Liver (tissue), 8 donors: ENCODE measurements at regions not wholly inside any gene's neighbourhood (a gene's known extent, or its start where the extent isn't known, plus 50 kb on each side); places are given as distances from the start of the nearest gene placed in this dataset.
"Not testable (repeated sequence)": the region's sequence is repeated elsewhere in the genome, so short reads cannot be mapped to it uniquely, and the experiment has no call there.

ENCODE experiments used
- DNase-seq: peaks from one replicate; pipeline ENCODE4 v3.0.0-alpha.2; 2017; ENCODE audit warnings: low spot score
- H3K27ac ChIP-seq, 2 donors: one replicate each; pipeline ENCODE4 v1.7.0; 2013; ENCODE audit warnings: inconsistent platforms in 2 of 2, low read length in 2 of 2, control low read depth in 1 of 2, low read depth in 1 of 2, mild to moderate bottlenecking in 1 of 2
- H3K27me3 ChIP-seq, 4 donors: one replicate each; pipeline versions ENCODE4 v1.6.1 to v1.7.0; 2013; ENCODE audit warnings: low read length in 3 of 4, inconsistent platforms in 1 of 4, mild to moderate bottlenecking in 1 of 4, moderate library complexity in 1 of 4; ENCODE audit not compliant: control insufficient read depth in 4 of 4, insufficient read depth in 4 of 4
- H3K36me3 ChIP-seq, 4 donors: one replicate each; pipeline versions ENCODE4 v1.6.1 to v1.7.0; 2013; ENCODE audit warnings: low read length in 3 of 4, mild to moderate bottlenecking in 3 of 4, low read depth in 1 of 4, moderate library complexity in 1 of 4; ENCODE audit not compliant: control insufficient read depth in 4 of 4, insufficient read depth in 3 of 4
- H3K4me1 ChIP-seq, 4 donors: one replicate each; pipeline versions ENCODE4 v1.6.1 to v1.7.0; 2013; ENCODE audit warnings: low read length in 3 of 4, mild to moderate bottlenecking in 3 of 4, moderate library complexity in 1 of 4; ENCODE audit not compliant: control insufficient read depth in 4 of 4, insufficient read depth in 4 of 4
- H3K4me3 ChIP-seq, 3 donors: one replicate each; pipeline versions ENCODE4 v1.6.1 to v1.7.0; 2013; ENCODE audit warnings: low read length in 3 of 3, control low read depth in 1 of 3, low read depth in 1 of 3, mild to moderate bottlenecking in 1 of 3
- H3K9ac ChIP-seq, 2 donors: one replicate each; pipeline ENCODE4 v1.7.0; 2013; ENCODE audit warnings: low read length in 2 of 2, mild to moderate bottlenecking in 2 of 2, moderate library complexity in 2 of 2, control low read depth in 1 of 2, low read depth in 1 of 2
- H3K9me3 ChIP-seq, 4 donors: one replicate each; pipeline versions ENCODE4 v1.6.1 to v1.7.0; 2013; ENCODE audit warnings: low read length in 3 of 4; ENCODE audit not compliant: control insufficient read depth in 4 of 4
- ATF3 ChIP-seq: IDR thresholded peaks from 2 replicates; pipeline ENCODE4 v1.6.1; 2016; ENCODE audit warnings: antibody characterized with exemption
- CTCF ChIP-seq: fragments of 150-350 bp; IDR thresholded peaks from 2 replicates; pipeline ENCODE4 v1.5.1; 2017; ENCODE audit warnings: improper control_type of control experiment, low read depth, low read length; ENCODE audit not compliant: missing input control
- EGR1 ChIP-seq, 2 donors: IDR thresholded peaks; 2 replicates each; pipeline ENCODE4 v1.6.1; 2016 to 2018; ENCODE audit warnings: antibody characterized with exemption in 2 of 2, low read depth in 2 of 2
- FOXA1 ChIP-seq: IDR thresholded peaks from 2 replicates; pipeline ENCODE4 v1.6.1; 2016; ENCODE audit warnings: antibody characterized with exemption
- FOXA2 ChIP-seq: IDR thresholded peaks from 2 replicates; pipeline ENCODE4 v1.6.1; 2016; ENCODE audit warnings: antibody characterized with exemption
- GABPA ChIP-seq, 2 donors: IDR thresholded peaks in 1 of 2; conservative IDR thresholded peaks in 1 of 2; 2 replicates each; pipeline ENCODE4 v1.6.1; 2016; ENCODE audit warnings: antibody characterized with exemption in 2 of 2, mild to moderate bottlenecking in 1 of 2, moderate library complexity in 1 of 2
- HNF4A ChIP-seq, 2 donors: conservative IDR thresholded peaks; 2 replicates each; pipeline ENCODE4 v1.6.1; 2016; ENCODE audit warnings: antibody characterized with exemption in 2 of 2, mild to moderate bottlenecking in 2 of 2
- HNF4G ChIP-seq: IDR thresholded peaks from 2 replicates; pipeline ENCODE4 v1.6.1; 2016; ENCODE audit warnings: antibody characterized with exemption
- JUND ChIP-seq, 2 donors: IDR thresholded peaks; 2 replicates each; pipeline ENCODE4 v1.6.1; 2016; ENCODE audit warnings: antibody characterized with exemption in 2 of 2
- MAX ChIP-seq: IDR thresholded peaks from 2 replicates; pipeline ENCODE4 v1.6.1; 2016; ENCODE audit warnings: antibody characterized with exemption
- NR2F2 ChIP-seq: IDR thresholded peaks from 2 replicates; pipeline ENCODE4 v1.6.1; 2016; ENCODE audit warnings: antibody characterized with exemption
- RAD21 ChIP-seq, 2 donors: IDR thresholded peaks; 2 replicates each; pipeline ENCODE4 v1.6.1; 2016; ENCODE audit warnings: antibody characterized with exemption in 2 of 2, mild to moderate bottlenecking in 2 of 2
- REST ChIP-seq: IDR thresholded peaks from 2 replicates; pipeline ENCODE4 v1.6.1; 2016; ENCODE audit warnings: antibody characterized with exemption, mild to moderate bottlenecking
- RXRA ChIP-seq, 2 donors: IDR thresholded peaks; 2 replicates each; pipeline ENCODE4 v1.6.1; 2017 to 2018; ENCODE audit warnings: antibody characterized with exemption in 2 of 2, mild to moderate bottlenecking in 1 of 2
- SP1 ChIP-seq: IDR thresholded peaks from 2 replicates; pipeline ENCODE4 v1.6.1; 2018; ENCODE audit warnings: antibody characterized with exemption, mild to moderate bottlenecking
- TAF1 ChIP-seq: conservative IDR thresholded peaks from 2 replicates; pipeline ENCODE4 v1.6.1; 2016; ENCODE audit warnings: antibody characterized with exemption, mild to moderate bottlenecking
- YY1 ChIP-seq: IDR thresholded peaks from 2 replicates; pipeline ENCODE4 v1.6.1; 2016; ENCODE audit warnings: antibody characterized with exemption, mild to moderate bottlenecking
- ZBTB33 ChIP-seq: IDR thresholded peaks from 2 replicates; pipeline ENCODE4 v1.6.1; 2016; ENCODE audit warnings: antibody characterized with exemption
- WGBS: extraction: QIAGEN DNeasy Blood & Tissue Kit; methylation state at CpG from one replicate; pipeline ENCODE4 v1.1.7; 2013; 5-methylcytosine and 5-hydroxymethylcytosine counted together
- donor health status: healthy.
- donor health status: healthy.
- donor health status: healthy.
- donor health status: healthy.
- donor health status: healthy.

GRCh38 chr2:144738749-144739148 lies 218.8 kb upstream of the ZEB2 start:
- Histone ChIP-seq H3K36me3 (no peaks in the 10 kb centered on the region), H3K27me3 (no peaks in the 10 kb centered on the region), H3K9ac (no peak overlapping the region), H3K9me3 (peaks cover 0 to 2% (median 0%) of the 10 kb centered on the region in 4 donors), H3K27ac (no peak overlapping the region), H3K4me1 (no peaks in the 10 kb centered on the region), H3K4me3 (no peak overlapping the region)
- TF ChIP-seq HNF4G (no peak), TAF1 (no peak), HNF4A (conservative IDR thresholded peaks at IDR 0.05) (no peak), MAX (no peak), GABPA (IDR thresholded peaks at IDR 0.05 in 1 of 2, conservative IDR thresholded peaks at IDR 0.05 in 1 of 2) (no peak), YY1 (no peak)
- no peak for DNase-seq

GRCh38 chr2:144730711-144731110 lies 210.8 kb upstream of the ZEB2 start:
- no peak overlapping the region for H3K27ac ChIP-seq
- H3K36me3 ChIP-seq: no peaks in the 10 kb centered on the region
- H3K4me3 ChIP-seq: no peak overlapping the region
- H3K9ac ChIP-seq: no peak overlapping the region
- no peaks in the 10 kb centered on the region for H3K4me1 ChIP-seq
- TF ChIP-seq TAF1 (no peak), NR2F2 (no peak), ZBTB33 (no peak), HNF4A (conservative IDR thresholded peaks at IDR 0.05) (no peak), CTCF (no peak), FOXA1 (no peak), JUND (IDR thresholded peaks at IDR 0.05) (no peak), ATF3 (no peak), REST (no peak), HNF4G (no peak), FOXA2 (no peak), SP1 (no peak), EGR1 (IDR thresholded peaks at IDR 0.05; ENCODE audit: low read depth in 2 of 2) (no peak), MAX (no peak), GABPA (IDR thresholded peaks at IDR 0.05 in 1 of 2, conservative IDR thresholded peaks at IDR 0.05 in 1 of 2) (no peak), YY1 (no peak), RAD21 (IDR thresholded peaks at IDR 0.05) (no peak), RXRA (IDR thresholded peaks at IDR 0.05) (no peak)
- H3K27me3 ChIP-seq: no peaks in the 10 kb centered on the region
- H3K9me3 ChIP-seq: peaks cover 0 to 2% (median 0%) of the 10 kb centered on the region in 4 donors
- DNase-seq: no peak
- WGBS: 49% methylated on average over 2 of the region's 2 CpGs

GRCh38 chr2:144724460-144724859 lies 204.5 kb upstream of the ZEB2 start:
- H3K27me3 ChIP-seq, DNase-seq, H3K4me1 ChIP-seq, H3K36me3 ChIP-seq, H3K9me3 ChIP-seq, H3K4me3 ChIP-seq, H3K9ac ChIP-seq, H3K27ac ChIP-seq: not testable (repeated sequence)
- 60% methylated on average over 2 of the region's 2 CpGs for WGBS
